IMR-90 (cell line): ENCODE measurements at regions not wholly inside any gene's neighbourhood (a gene's known extent, or its start where the extent isn't known, plus 50 kb on each side); places are given as distances from the start of the nearest gene placed in this dataset.

ENCODE experiments used
- ATAC-seq: fragments of 200-7000 bp; cut with Tn5 transposase; 2 replicates; pipeline ENCODE4 v1.9.1; 2020; ENCODE audit warnings: low read depth, mild to moderate bottlenecking, moderate library complexity
- BruUV-seq: library from RNA; stranded (reverse); fragments of 400-500 nt; replicated peaks from 2 replicates; lab custom pipeline; 2021; lab: Mats Ljungman, UMichigan
- CTCF ChIA-PET: fragments of 300-600 bp; formaldehyde crosslinking; extraction: SDS; loops from one replicate; lab custom pipeline; 2021; ENCODE audit warnings: antibody characterized with exemption; lab: Yijun Ruan, JAX
- POLR2A ChIA-PET: fragments of 300-600 bp; sonication (Branson Sonifier 250); formaldehyde crosslinking; loops from one replicate; lab custom pipeline; 2022; ENCODE audit warnings: antibody characterized with exemption; ENCODE audit not compliant: unreplicated experiment; lab: Charles Lee
- DNase-seq: peaks from one replicate; pipeline ENCODE4 v3.0.0; 2013
- H2AFZ ChIP-seq: replicated peaks from 2 replicates; pipeline ENCODE3; 2013; ENCODE audit warnings: low read length, mild to moderate bottlenecking; ENCODE audit not compliant: poor library complexity
- H2AK5ac ChIP-seq: 2 replicates; pipeline ENCODE4 v1.6.1; 2013; ENCODE audit warnings: low read depth, low read length, inconsistent platforms
- H2AK9ac ChIP-seq: replicated peaks from 2 replicates; pipeline ENCODE3; 2013; ENCODE audit warnings: mild to moderate bottlenecking, low read depth, low read length, moderate library complexity; ENCODE audit not compliant: poor library complexity
- H2BK120ac ChIP-seq: 2 replicates; pipeline ENCODE4 v1.6.1; 2013; ENCODE audit warnings: low read depth, low read length, inconsistent platforms
- H2BK15ac ChIP-seq: 3 replicates; pipeline ENCODE4 v1.6.1; 2013; ENCODE audit warnings: low read depth, low read length, inconsistent platforms
- H2BK20ac ChIP-seq: 2 replicates; pipeline ENCODE4 v1.6.1; 2013; ENCODE audit warnings: low read depth, mild to moderate bottlenecking, inconsistent platforms, low read length, moderate library complexity
- H2BK5ac ChIP-seq: 2 replicates; pipeline ENCODE4 v1.6.1; 2013; ENCODE audit warnings: mild to moderate bottlenecking, low read depth, low read length, inconsistent platforms; ENCODE audit not compliant: poor library complexity, severe bottlenecking
- H3K14ac ChIP-seq: replicated peaks from 2 replicates; pipeline ENCODE4 v1.6.1; 2013; ENCODE audit warnings: low read depth, low read length, inconsistent platforms
- H3K18ac ChIP-seq: 2 replicates; pipeline ENCODE4 v1.6.1; 2013; ENCODE audit warnings: low read depth, low read length, control low read depth
- H3K23ac ChIP-seq: 2 replicates; pipeline ENCODE4 v1.6.1; 2013; ENCODE audit warnings: low read depth, low read length, inconsistent platforms
- H3K27ac ChIP-seq: 2 replicates; pipeline ENCODE4 v1.5.1; 2013; ENCODE audit warnings: mild to moderate bottlenecking, control low read depth, low read length; ENCODE audit not compliant: insufficient read depth
- H3K27me3 ChIP-seq: 2 replicates; pipeline ENCODE4 v1.6.1; 2013; ENCODE audit warnings: low read length; ENCODE audit not compliant: control insufficient read depth, insufficient read depth
- H3K36me3 ChIP-seq: 2 replicates; pipeline ENCODE4 v1.6.1; 2013; ENCODE audit warnings: low read length, mixed read lengths; ENCODE audit not compliant: control insufficient read depth, insufficient read depth
- H3K4ac ChIP-seq: 2 replicates; pipeline ENCODE4 v1.6.1; 2013; ENCODE audit warnings: low read depth, low read length, inconsistent platforms
- H3K4me1 ChIP-seq: 2 replicates; pipeline ENCODE4 v1.6.1; 2013; ENCODE audit warnings: low read length, mixed read lengths; ENCODE audit not compliant: control insufficient read depth, insufficient read depth
- H3K4me2 ChIP-seq: 2 replicates; pipeline ENCODE4 v1.6.1; 2013; ENCODE audit warnings: low read depth, mild to moderate bottlenecking, control low read depth, low read length, moderate library complexity
- H3K4me3 ChIP-seq: 2 replicates; pipeline ENCODE4 v1.5.1; 2013; ENCODE audit warnings: low read depth, mild to moderate bottlenecking, control low read depth, low read length, moderate library complexity; ENCODE audit not compliant: insufficient read depth
- H3K56ac ChIP-seq: 2 replicates; pipeline ENCODE4 v1.6.1; 2013; ENCODE audit warnings: low read length, inconsistent platforms; ENCODE audit not compliant: insufficient read depth; ENCODE audit errors: extremely low read depth
- H3K79me1 ChIP-seq, 2 experiments: 2 replicates each; pipeline ENCODE4 v1.6.1; 2013; ENCODE audit warnings: low read length in 2 of 2, inconsistent platforms in 1 of 2, low read depth in 1 of 2
- H3K9ac ChIP-seq: 2 replicates; pipeline ENCODE4 v1.6.1; 2013; ENCODE audit warnings: low read depth, low read length, control low read depth
- H3K9me1 ChIP-seq: 2 replicates; pipeline ENCODE4 v1.6.1; 2013; ENCODE audit warnings: low read length, inconsistent platforms; ENCODE audit not compliant: insufficient read depth
- H3K9me3 ChIP-seq: 2 replicates; pipeline ENCODE4 v1.6.1; 2013; ENCODE audit warnings: low read length; ENCODE audit not compliant: control insufficient read depth, insufficient read depth
- H4K20me1 ChIP-seq: 2 replicates; pipeline ENCODE4 v1.6.1; 2013; ENCODE audit warnings: low read length, inconsistent platforms; ENCODE audit not compliant: insufficient read depth
- H4K5ac ChIP-seq: 2 replicates; pipeline ENCODE4 v1.6.1; 2013; ENCODE audit warnings: mild to moderate bottlenecking, low read depth, low read length, control low read depth
- H4K8ac ChIP-seq, 2 experiments: 2 replicates each; pipeline ENCODE4 v1.6.1; 2013; ENCODE audit warnings: low read depth in 2 of 2, low read length in 2 of 2, control low read depth in 1 of 2, inconsistent platforms in 1 of 2
- H4K91ac ChIP-seq: 2 replicates; pipeline ENCODE4 v1.6.1; 2013; ENCODE audit warnings: low read depth, low read length, inconsistent platforms; ENCODE audit not compliant: insufficient read depth
- CTCF ChIP-seq: conservative IDR thresholded peaks from 2 replicates; pipeline ENCODE4 v1.5.1; 2012; ENCODE audit warnings: mild to moderate bottlenecking, low read depth, low read length, improper control_type of control experiment
- RCOR1 ChIP-seq: IDR thresholded peaks from 2 replicates; pipeline ENCODE4 v1.6.1; 2012; ENCODE audit warnings: mild to moderate bottlenecking, low read length, improper control_type of control experiment; ENCODE audit not compliant: insufficient replicate concordance
- USF2 ChIP-seq: fragments of 150-350 bp; IDR thresholded peaks from 2 replicates; pipeline ENCODE4 v1.6.1; 2017; ENCODE audit warnings: mild to moderate bottlenecking, antibody characterized with exemption, low read length, low read depth
- dilution Hi-C: fragments of 300-500 bp; cut with HindIII; formaldehyde crosslinking; loops from one replicate; pipeline ENCODE4 v1.14.3; 2018; ENCODE audit warnings: low sequenced_read_pairs; ENCODE audit not compliant: unreplicated experiment
- in situ Hi-C: fragments of 300-500 bp; cut with MboI; formaldehyde crosslinking; loops from 3 replicates; pipeline ENCODE4 v1.14.3; 2019; ENCODE audit warnings: low sequenced_read_pairs, inconsistent platforms, mixed read lengths
- intact Hi-C: fragments of 100-400 bp; cut with micrococcal nuclease; formaldehyde crosslinking; loops from 2 replicates; pipeline ENCODE4 v1.10.0; 2022

- Histone ChIP-seq H3K79me1 (no peaks in the 10 kb centered on the region), H3K4me3 (no peak overlapping the region), H3K9ac (no peak overlapping the region), H3K27me3 (no peaks in the 10 kb centered on the region), H3K4me1 (no peaks in the 10 kb centered on the region), H4K5ac (no peak overlapping the region), H2BK120ac (no peak overlapping the region), H2BK5ac (no peak overlapping the region), H3K9me1 (no peaks in the 10 kb centered on the region), H2AK5ac (no peak overlapping the region), H3K9me3 (peaks cover 9% of the 10 kb centered on the region), H3K56ac (no peak overlapping the region), H4K91ac (no peak overlapping the region), H4K8ac (no peak overlapping the region), H2AFZ (no peak overlapping the region), H3K27ac (no peak overlapping the region), H4K20me1 (no peaks in the 10 kb centered on the region), H3K18ac (no peak overlapping the region), H3K14ac (no peak overlapping the region), H3K4me2 (no peak overlapping the region), H3K23ac (no peak overlapping the region), H2AK9ac (no peak overlapping the region), H2BK20ac (no peak overlapping the region), H3K36me3 (no peaks in the 10 kb centered on the region), H3K4ac (no peak overlapping the region), H2BK15ac (no peak overlapping the region)
- no peak for ATAC-seq
- POLR2A ChIA-PET = no interaction called here
- no peak for TF ChIP-seq USF2
- TF ChIP-seq RCOR1 = no peak
- TF ChIP-seq CTCF = no peak
- dilution Hi-C loops = no loop called here
- CTCF ChIA-PET = no interaction called here
- DNase-seq = no peak
- in situ Hi-C loops = no loop called here
- BruUV-seq = no TSS peak
- intact Hi-C loops = no loop called here
These were observed 1106.4 kb downstream of the SI start for GRCh38 chr3:163971861-163972260.
